ENCODE measurements at regions not wholly inside any gene's neighbourhood (a gene's known extent, or its start where the extent isn't known, plus 50 kb on each side); places are given as distances from the start of the nearest gene placed in this dataset.

GRCh38 chr5:60205071-60205470 is 311.5 kb upstream of the PDE4D start (continued):
- TF ChIP-seq HIC2 (CRISPR knock-in tag; IDR thresholded peaks at IDR 0.05; ENCODE audit: low read depth) (peak; percentile 84), ZNF737 (CRISPR knock-in tag; IDR thresholded peaks at IDR 0.05; ENCODE audit: borderline replicate concordance) (no peak), ZNF607 (CRISPR knock-in tag; IDR thresholded peaks at IDR 0.05; ENCODE audit: borderline replicate concordance) (no peak), CBX5 (CRISPR knock-in tag; IDR thresholded peaks at IDR 0.05; ENCODE audit: borderline replicate concordance) (0 out of 2 replicates have a peak, but pooled peaks have one; percentile 19), MXI1 (IDR thresholded peaks at IDR 0.05; ENCODE audit: borderline replicate concordance, low read depth, low read length) (no peak), MIXL1 (CRISPR knock-in tag; IDR thresholded peaks at IDR 0.05) (no peak), ASH2L (IDR thresholded peaks at IDR 0.05; ENCODE audit: insufficient read length, low read depth, low read length) (no peak), MIER3 (CRISPR knock-in tag; IDR thresholded peaks at IDR 0.05; ENCODE audit: borderline replicate concordance) (no peak), RAD21 (CRISPR knock-in tag; IDR thresholded peaks at IDR 0.05) (no peak), ZNF674 (CRISPR knock-in tag; IDR thresholded peaks at IDR 0.05; ENCODE audit: low read depth) (no peak), BORCS8-MEF2B (CRISPR knock-in tag; IDR thresholded peaks at IDR 0.05) (no peak), TBX2 (CRISPR knock-in tag; IDR thresholded peaks at IDR 0.05; ENCODE audit: borderline replicate concordance) (peak; percentile 63; the same call in 1 of the 2 replicates), CERS6 (CRISPR knock-in tag; IDR thresholded peaks at IDR 0.05) (no peak), ZNF160 (CRISPR knock-in tag; IDR thresholded peaks at IDR 0.05) (no peak), NCOA2 (CRISPR knock-in tag; IDR thresholded peaks at IDR 0.05) (no peak), ZNF263 (CRISPR knock-in tag; IDR thresholded peaks at IDR 0.05) (peak; percentile 60), POLR2G (IDR thresholded peaks at IDR 0.05; ENCODE audit: low read depth, low read length) (no peak), ZMYM4 (CRISPR knock-in tag; IDR thresholded peaks at IDR 0.05) (0 out of 2 replicates have a peak, but pooled peaks have one; percentile 61), RXRB (CRISPR knock-in tag; IDR thresholded peaks at IDR 0.05; ENCODE audit: borderline replicate concordance) (no peak), ZNF513 (CRISPR knock-in tag; conservative IDR thresholded peaks at IDR 0.05) (no peak), ZNF276 (CRISPR knock-in tag; IDR thresholded peaks at IDR 0.05; ENCODE audit: low read depth) (no peak), RBM22 (optimal IDR thresholded peaks at IDR 0.05; ENCODE audit: low read length) (no peak), ZNF282 (IDR thresholded peaks at IDR 0.05; ENCODE audit: partially characterized antibody) (no peak), ZNF781 (CRISPR knock-in tag; IDR thresholded peaks at IDR 0.05; ENCODE audit: borderline replicate concordance, not compliant biosample characterization) (no peak), ZNF138 (CRISPR knock-in tag; IDR thresholded peaks at IDR 0.05; ENCODE audit: low read depth) (no peak), ZNF292 (CRISPR knock-in tag; IDR thresholded peaks at IDR 0.05; ENCODE audit: borderline replicate concordance, low read depth) (peak; percentile 45; the same call in 1 of the 2 replicates)
